ENCODE measurements at regions not wholly inside any gene's neighbourhood (a gene's known extent, or its start where the extent isn't known, plus 50 kb on each side); places are given as distances from the start of the nearest gene placed in this dataset.
A peak's percentile ranks its signal among the peaks of the same experiment; 100 is the strongest.
"Not testable (repeated sequence)": the region's sequence is repeated elsewhere in the genome, so short reads cannot be mapped to it uniquely, and the experiment has no call there.

DNA sequence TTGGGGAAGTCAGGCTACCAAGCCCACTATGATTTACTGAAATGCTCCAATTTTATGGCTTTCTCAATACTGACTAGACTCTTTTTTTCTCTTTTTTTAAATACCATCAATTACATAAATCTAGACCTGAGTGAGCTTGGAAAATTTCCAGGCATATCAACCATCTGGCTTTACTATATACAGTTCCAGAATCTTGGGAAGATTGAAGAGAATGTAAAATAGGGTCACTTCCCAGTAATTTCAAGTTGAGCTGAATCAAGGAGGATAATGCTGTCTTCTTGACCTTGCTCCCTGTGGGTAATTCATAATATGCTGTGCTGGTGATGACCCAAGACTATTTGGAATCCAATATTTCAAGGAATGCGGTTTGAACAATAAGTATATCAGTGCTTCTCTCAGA, 108.1 kb downstream of the MAP3K21 start:
- DNase-seq (ENCODE audit: low spot score) = no peak

DNA sequence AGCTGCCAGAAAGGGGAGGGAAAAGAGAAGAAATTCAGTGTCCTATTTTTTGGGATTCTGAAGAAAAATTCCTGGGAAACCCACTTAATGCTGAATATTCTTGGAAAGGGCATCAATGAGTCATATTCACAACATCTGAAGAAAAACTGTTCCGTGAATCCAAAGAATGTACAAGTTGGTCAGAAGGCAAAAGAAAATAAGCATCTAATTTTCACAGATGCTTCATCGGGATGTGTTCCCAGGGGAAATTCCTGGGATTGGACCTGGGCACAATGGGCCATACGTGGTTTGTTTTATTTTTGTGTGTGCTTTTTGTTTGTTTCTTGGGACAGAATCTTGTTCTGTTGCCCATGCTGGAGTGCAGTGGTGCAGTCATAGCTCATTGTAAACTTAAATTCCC, 112.2 kb downstream of the MAP3K21 start:
- DNase-seq (ENCODE audit: low spot score) = no peak

DNA sequence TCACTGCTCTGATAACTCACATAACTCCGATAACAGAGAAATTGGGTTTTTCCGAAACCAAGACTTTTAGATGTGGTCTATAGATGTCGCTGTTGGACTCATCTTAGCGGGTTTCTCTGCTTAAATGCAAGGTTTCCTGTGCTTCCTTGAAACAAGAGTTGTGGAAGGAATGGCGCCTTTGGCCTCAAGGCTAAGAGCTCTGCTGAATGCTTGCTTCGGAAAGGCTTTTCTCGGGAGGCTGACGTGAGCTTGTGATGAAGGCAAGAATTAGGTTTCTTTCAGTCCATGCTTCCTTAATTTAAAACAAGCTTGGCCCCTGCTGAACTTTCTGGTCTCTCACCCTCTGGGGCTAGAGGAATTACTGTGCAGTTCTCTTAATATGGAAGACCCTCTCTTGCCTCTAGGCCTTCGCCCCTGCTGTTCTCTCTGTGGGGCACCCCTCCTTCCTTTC, 113.5 kb downstream of the MAP3K21 start:
- peak; percentile 82 for DNase-seq (ENCODE audit: low spot score)

DNA sequence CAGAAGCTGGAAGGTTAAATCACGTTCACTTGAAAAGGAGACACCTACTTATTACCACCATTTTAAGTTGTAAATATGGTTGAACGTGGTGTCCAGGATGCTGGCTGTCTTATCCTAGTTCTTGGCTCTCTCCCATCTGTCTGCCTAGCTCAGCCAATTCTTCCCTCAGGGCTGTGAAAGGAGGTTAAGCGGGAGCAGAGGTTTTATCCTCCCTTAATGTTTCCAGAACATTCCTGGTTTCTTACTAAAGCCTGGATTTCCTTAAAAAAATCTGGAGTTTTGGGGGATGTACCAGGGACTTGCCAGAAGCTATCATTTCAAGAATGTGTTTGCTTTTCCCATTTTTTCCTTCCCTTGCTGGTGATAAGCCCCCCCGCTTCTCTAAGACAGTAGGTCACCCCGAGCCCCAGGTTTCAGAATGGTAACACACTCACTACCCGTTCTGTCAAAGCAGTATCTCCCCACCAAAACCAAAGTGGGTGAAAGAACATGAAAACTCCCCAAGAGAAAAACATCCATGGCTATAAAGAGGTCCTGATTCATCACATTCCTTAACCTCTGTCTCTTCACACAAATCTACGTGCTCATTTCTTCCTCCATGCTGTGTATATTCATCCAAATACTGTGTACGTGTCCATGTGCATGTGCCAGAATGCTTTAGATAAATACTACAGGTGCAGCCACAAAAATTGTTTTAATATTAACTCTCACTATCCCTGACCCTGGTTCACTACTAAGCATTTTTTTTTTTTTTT, 114.7 kb downstream of the MAP3K21 start:
- no peak for DNase-seq (ENCODE audit: low spot score)

DNA sequence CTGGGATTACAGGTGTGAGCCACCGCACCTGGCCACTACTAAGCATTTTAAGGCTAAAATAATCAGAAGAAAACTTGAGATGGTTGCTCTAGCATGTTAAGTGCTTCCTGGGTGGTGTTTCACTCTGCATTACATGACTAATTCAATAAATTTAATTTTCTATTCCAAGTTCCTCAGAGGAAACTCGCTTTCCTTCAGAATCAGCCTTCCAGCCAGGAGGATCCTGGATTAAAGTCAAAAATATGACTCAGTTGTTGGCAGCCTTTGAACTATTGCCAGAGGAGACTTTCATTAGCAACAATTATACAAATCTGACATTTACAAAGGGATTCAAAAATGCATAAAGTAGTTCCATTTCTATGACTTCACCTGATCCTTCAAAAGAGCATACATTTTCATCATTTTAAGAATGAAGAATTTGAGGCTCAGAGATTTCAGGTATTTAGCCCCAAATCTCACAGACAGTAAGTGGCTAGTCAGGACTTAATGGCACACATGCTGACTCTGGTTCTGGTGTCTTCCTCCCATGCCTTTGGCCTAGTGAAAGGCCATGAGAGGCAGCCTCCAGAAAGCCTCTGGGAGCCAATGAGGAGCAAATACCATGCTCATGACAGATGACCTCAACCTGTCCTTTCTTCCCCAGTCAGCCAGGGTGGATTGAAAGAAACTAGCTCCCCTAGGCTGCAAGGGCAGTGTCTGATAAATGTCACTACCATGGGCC, 115.7 kb downstream of the MAP3K21 start:
- no peak for DNase-seq (ENCODE audit: low spot score)

DNA sequence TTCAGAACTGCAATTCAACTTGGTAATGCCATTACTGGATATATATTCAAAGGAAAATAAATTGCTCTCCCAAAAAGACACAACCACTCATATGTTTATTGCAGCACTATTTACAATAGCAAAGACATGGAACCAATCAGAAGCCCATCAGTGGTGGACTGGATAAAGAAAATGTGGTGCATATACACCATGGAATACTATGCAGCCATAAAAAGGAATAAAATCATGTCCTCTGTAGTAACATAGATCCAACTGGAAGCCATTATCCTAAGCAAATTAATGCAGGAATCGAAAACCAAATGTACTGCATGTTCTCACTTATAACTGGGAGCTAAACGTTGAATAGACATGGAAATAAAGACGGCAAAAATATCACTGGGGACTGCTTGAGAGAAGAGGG, 117.0 kb downstream of the MAP3K21 start:
- DNase-seq (ENCODE audit: low spot score) = no peak

DNA sequence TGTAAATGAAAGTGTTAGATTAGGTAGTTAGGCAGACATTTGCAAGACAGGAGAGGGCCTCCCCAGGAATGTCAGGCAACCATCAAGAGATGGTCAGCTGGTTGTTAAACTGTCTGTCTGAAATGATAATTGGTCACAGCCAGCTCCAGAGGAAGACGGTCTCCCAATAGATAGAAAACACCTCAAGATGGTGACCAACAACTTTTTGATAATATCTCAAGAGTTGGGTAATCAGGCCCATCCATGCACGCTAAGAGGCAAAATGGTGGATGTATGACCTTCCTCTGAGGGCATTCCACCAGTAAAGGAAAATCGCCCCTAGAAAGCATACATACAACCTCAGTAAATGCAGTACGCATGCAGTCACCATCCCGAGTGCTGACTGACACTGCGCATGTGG, 118.2 kb downstream of the MAP3K21 start:
- no peak for DNase-seq (ENCODE audit: low spot score)

DNA sequence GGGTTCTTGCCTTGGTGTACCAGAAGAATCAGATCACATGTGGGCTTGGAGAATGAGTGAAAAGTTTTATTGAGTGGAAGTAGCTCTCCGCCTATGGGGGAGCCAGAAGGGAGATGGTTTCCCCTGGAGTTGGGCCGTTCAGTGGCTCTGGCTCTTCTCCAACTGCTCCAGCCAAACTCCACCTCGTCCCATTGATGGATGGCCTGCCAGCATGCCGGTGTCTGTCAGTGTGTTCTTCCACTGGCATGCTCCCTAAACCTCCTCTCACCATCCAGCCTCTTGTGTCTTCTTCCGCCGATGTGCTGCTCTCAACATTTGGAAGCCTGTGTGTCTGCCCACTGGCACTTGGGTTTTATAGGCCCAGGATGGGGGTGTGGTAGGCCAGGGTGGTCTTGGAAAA, 119.4 kb downstream of the MAP3K21 start:
- no peak for DNase-seq (ENCODE audit: low spot score)

DNA sequence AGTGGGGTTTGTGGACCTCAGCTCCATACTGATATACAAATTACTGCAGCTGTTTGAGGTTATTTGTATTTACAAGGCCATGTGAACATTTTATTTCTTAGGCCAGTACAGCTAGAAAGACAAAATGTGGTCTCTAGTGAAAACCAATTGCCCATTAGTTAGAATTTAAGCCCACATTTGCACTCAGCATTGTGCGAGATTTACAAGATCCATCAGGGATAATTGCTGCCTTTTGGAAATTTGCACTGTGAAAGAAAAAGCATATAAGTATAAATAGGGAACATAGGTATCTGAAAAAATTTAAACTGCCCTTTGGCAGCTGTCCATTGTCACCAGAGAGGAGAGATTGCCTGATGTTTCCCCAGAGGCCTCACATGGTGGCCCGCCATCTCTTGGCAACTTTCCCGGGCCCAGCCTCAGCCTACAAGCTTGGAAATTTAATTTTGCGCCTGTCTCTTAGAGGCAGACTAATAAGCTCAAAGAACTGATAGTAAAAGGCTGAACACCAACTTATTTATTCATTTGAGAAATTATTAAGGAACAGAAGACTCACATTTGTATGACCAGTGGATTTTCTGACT, 120.7 kb downstream of the MAP3K21 start:
- DNase-seq (ENCODE audit: low spot score) = no peak

DNA sequence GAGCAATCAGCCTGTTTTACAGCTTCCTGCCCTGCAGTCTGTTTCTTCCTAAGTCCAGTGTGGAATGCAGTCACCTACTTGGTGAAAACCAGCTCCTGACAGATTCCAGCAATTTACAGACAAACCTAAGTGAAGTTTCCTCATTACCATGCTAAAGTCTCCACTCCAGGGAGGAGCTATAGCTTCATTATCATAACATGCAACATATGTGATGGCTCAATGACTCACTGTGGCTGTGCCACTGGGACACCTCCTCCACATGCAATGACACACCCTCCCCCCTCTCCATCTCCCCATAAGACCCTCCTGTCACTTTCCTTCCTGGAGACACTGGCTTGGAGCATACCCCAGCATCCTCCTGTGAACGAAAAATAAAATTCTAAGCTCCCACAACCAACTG, 125.2 kb downstream of the MAP3K21 start:
- DNase-seq (ENCODE audit: low spot score) = no peak

DNA sequence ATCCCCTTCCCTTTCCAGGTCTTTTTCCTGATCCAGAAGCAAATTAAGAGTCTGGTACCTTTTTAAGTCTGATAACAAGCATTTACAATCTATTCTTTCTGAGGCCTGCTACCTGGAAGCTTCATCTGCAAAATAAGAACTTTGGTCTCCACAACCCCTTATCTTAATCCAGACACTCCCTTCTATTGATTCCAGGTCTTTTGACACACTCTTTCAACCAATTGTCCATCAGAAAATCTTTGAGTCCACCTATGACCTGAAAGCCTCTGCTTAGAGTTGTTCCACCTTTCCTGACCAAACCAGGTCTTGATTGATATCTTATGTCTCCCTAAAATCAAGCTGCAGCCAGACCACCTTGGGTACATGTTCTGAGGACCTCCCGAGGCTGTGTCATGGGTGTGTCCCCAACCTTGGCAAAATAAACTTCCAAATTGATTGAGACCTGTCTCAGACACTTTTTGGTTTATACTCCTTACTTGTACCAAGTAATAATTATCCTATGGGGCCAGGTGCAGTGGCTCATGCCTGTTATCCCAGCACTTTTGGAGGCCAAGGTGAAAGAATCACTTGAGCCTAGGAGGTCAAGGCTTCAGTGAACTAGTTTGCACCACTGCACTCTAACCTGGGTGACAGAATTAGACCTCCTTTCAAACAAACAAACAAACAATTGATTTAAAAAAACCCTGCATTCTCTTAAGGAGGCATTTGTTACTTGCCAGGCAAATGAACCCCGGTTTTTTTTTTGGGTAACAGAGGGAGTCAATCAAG, 126.1 kb downstream of the MAP3K21 start:
- no peak for DNase-seq (ENCODE audit: low spot score)

DNA sequence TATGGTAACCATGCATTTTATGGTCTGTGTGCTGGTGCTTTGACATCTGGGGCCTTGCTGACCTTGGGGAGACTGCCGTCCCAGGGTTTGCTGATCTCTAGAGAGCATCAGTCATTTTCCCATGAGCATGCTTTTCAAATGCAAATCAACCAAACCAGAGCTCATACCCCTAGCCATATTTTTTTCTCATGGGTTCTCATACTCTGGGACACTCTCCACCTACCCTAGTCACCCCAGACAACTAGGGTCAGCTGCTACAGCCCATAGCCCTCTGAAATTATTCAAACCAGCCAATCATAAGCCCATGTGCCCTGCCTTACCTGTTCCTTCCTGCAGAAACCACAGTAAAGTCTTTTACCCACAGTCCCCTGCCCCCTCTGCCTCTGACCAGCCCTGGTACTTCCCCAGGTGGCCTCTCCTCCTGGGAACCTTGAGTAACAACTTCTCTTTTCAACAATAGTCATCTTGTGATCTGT, 132.0 kb downstream of the MAP3K21 start:
- no peak for DNase-seq (ENCODE audit: low spot score)

DNA sequence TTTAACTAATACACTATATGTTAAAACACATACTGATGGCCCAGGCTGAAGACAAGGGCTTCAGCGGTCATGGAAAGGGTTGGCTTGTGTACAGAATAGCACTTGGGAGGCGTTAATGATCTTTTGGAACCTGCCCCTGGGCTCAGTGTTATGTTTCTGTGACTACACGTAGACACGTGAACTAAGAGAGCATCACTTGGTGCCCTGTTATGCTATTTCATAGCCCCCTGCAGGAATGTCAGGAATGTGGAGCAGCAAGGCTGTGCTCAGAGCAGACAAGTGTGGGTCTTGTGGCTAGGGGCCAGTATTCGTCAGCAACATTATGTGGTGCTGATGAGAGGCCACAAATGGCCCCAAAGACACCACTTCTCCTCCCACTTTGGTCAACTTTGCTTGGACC, 132.4 kb downstream of the MAP3K21 start:
- no peak for DNase-seq (ENCODE audit: low spot score)

DNA sequence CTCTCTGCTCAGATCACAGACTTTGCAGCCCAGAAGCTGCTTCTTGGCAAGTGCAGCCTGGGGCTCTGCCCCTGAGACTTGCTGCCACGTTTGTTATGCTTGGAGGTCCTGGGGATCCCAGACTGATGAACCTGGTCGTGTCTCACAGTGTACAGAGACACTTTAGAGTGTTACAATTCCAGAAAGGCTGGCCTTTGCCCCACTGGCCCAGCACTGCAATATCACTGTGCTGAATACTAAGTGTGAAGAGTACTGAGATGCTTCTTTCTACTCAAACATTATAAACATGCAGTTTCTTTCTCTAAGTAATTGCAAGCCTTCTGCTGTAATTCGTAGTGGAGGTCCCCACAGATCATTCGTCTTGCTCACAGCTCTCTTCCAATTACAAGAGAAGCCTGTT, 133.2 kb downstream of the MAP3K21 start:
- no peak for DNase-seq (ENCODE audit: low spot score)

DNA sequence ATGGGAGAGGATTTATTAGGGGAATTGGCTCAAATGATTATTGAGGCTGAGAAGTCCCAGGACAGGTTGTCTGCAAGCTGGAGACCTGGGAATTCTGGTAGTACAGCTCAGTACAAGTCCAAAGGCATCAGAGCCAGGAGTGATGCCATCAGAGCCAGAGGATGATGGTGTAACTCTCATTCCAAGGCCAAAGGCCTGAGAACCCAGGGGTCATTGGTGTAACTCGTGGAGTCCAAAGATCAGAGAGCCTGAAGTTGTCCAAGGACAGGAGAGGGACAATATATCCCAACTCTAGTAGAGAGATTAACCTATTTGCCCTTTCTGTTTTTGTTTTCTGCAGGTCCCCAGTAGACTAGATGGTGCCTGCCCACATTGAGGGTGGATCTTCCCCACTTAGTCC, 134.3 kb downstream of the MAP3K21 start:
- no peak for DNase-seq (ENCODE audit: low spot score)

DNA sequence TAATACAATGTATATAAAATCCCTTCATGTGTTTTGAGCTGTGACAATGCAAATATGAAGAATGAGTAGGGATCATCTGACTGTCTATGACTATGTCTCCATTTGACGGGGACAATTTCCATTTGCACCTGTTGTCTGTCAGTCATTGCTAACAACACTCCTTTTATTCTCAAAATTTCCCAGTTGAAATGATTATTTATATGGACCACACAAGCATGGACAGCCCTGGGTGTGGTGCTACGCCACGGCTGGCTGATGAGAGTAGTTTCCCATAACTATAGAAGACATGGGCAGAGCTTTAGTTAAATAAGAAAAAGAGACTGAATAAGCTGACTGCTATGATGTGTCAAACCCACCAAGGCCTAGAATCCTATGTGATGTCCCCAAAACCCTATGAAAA, 135.8 kb downstream of the MAP3K21 start:
- DNase-seq (ENCODE audit: low spot score) = no peak

DNA sequence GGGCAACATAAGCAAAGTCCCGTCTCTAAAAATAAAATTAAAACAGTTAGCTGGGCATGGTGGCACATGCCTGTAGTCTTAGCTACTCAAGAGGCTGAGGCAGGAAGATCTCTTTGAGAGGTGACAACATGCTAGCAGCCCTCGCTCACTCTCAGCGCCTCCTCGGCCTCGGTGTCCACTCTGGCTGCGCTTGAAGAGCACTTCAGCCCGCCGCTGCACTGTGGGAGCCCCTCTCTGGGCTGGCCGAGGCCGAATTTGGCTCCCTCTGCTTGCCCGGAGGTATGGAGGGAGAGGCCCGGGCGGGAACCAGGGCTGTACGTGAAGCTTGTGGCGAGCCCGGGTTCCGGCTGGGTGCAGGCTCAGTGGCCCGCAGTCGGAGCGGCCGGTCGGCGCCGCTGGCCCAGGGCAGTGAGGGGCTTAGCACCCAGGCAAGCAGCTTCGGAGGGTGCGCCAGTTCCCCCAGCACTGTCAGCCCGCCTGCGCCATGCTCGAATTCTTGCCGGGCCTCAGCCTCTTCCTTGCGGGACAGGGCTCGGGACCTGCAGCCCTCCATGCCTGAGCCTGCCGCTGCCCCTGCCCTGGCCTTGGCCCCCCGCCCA, 138.3 kb downstream of the MAP3K21 start:
- no peak for DNase-seq (ENCODE audit: low spot score)

DNA sequence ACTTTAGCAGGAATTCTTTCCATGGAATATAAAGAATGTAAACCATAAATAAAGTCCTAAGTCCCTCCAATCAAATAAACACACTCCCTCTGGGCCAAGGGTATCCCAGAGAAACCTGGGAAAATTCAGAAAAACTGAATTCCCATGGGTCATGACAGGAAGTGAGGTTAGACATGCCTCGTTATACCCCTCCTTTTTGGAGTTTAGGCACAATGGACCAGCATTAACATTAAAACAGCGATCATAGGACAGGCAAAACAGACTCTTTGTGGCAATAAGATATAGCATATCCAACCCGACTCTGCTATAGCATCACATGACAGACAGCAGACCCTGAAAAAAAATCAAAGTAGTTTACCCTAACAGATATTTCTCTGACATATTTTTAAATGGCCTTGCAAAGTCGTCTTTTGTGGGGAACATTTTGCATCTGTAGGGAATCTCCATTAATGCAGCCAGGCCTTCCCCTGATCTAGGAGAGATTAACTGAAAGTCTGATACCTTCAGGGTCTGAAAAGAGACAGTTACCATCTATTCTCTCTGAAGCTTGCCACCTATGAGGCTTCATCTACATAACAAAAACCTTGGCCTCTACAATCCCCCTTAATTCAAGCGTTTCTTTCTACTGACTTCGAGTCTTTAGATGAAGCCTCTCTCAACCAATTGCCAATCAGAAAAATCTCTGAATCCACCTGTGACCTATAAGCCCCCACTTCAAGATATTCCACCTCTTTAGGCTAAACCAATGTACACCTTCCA, 143.0 kb upstream of the KCNK1 start:
- no peak for DNase-seq (ENCODE audit: low spot score)

DNA sequence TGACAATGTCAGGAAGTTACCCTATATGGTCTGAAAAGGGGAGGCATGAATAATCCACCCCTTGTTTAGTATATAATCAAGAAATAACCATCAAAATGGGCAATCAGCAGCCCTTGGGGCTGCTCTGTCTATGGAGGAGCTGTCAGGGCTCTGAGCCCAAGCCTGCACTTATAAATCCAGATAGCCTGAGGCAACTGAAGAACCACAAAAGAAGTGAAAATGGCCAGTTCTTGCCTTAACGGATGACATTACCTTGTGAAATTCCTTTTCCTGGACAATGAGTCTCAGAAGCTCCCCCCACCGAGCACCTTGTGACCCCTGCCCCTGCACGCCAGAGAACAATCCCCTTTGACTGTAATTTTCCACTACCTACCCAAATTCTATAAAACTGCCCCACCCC, 142.1 kb upstream of the KCNK1 start:
- not testable (repeated sequence) for DNase-seq (ENCODE audit: low spot score)

DNA sequence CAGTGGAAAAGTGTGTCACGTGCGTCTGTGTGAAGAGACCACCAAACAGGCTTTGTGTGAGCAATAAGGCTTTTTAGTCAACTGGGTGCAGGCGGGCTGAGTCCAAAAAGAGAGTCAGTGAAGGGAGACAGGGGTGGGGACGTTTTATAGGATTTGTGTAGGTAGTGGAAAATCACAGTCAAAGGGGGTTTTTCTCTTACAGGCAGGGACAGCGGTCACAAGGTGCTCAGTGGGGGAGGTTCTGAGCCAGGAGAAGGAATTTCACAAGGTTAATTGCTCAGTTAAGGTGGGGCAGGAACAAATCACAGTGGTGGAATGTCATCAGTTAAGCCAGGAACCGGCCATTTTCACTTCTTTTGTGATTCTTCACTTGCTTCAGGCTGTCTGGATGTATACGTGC, 141.1 kb upstream of the KCNK1 start:
- not testable (repeated sequence) for DNase-seq (ENCODE audit: low spot score)

Data from HT-29 (cell line).